Gastrocnemius medialis (tissue), 4 donors: ENCODE measurements at regions not wholly inside any gene's neighbourhood (a gene's known extent, or its start where the extent isn't known, plus 50 kb on each side); places are given as distances from the start of the nearest gene placed in this dataset.

Experiments
- ATAC-seq, 2 donors: fragments of 150-250 bp; one replicate each; pipeline ENCODE4 v1.9.1; 2016
- DNase-seq, 2 donors: peaks; one replicate each; pipeline ENCODE4 v3.0.0-alpha.2; 2019
- H3K27ac ChIP-seq, 4 donors: fragments of 200-600 bp; sonication (generic); 1 replicate in 1 of 4; 2 replicates in 3 of 4; pipeline ENCODE4 v1.5.1; 2016 to 2018; ENCODE audit warnings: mild to moderate bottlenecking in 2 of 4, moderate library complexity in 1 of 4
- H3K27me3 ChIP-seq, 3 donors: fragments of 200-600 bp; sonication (generic) in 2 of 3; 1 replicate in 1 of 3; 2 replicates in 2 of 3; pipeline versions ENCODE4 v1.5.1 to v1.6.0; 2016 to 2019; ENCODE audit warnings: mild to moderate bottlenecking in 1 of 3, moderate library complexity in 1 of 3
- H3K36me3 ChIP-seq, 2 donors: fragments of 200-600 bp; sonication (generic) in 1 of 2; one replicate each; pipeline ENCODE4 v1.5.1; 2017 to 2018
- H3K4me1 ChIP-seq, 2 donors: fragments of 200-600 bp; sonication (generic) in 1 of 2; one replicate each; pipeline ENCODE4 v1.5.1; 2016 to 2017; ENCODE audit warnings: mild to moderate bottlenecking in 2 of 2
- H3K4me3 ChIP-seq, 4 donors: fragments of 200-600 bp; sonication (generic) in 3 of 4; 1 replicate in 1 of 4; 2 replicates in 3 of 4; pipeline ENCODE4 v1.5.1; 2016 to 2019; ENCODE audit warnings: mild to moderate bottlenecking in 2 of 4
- H3K9me3 ChIP-seq, 3 donors: fragments of 200-600 bp; sonication (generic) in 2 of 3; 1 replicate in 1 of 3; 2 replicates in 2 of 3; pipeline ENCODE4 v1.5.1; 2016 to 2019
- CTCF ChIP-seq, 5 experiments: fragments of 450-650 bp in 3 of 5; fragments of 200-600 bp in 2 of 5; sonication (generic) in 2 of 5; IDR thresholded peaks in 4 of 5; conservative IDR thresholded peaks in 1 of 5; 1 replicate in 4 of 5; 2 replicates in 1 of 5; pipeline ENCODE4 v1.5.1; 2016 to 2019; ENCODE audit warnings: antibody characterized with exemption in 5 of 5, mild to moderate bottlenecking in 3 of 5, moderate library complexity in 3 of 5
- POLR2A ChIP-seq, 2 donors: fragments of 450-650 bp; IDR thresholded peaks; one replicate each; pipeline ENCODE4 v1.6.1; 2017; ENCODE audit warnings: antibody characterized with exemption in 2 of 2, mild to moderate bottlenecking in 2 of 2, moderate library complexity in 2 of 2
- in situ Hi-C, 4 donors: fragments of 200-750 bp; cut with MboI; loops; one replicate each; pipeline versions ENCODE4 v1.15.0 to v1.8.0; 2017; ENCODE audit warnings: low sequenced_read_pairs in 4 of 4
- intact Hi-C: fragments of 100-400 bp; cut with DNase I; formaldehyde crosslinking; loops from one replicate; pipeline ENCODE4 v1.15.1; 2023; ENCODE audit warnings: low total_unique reads

GRCh38 chr1:60598041-60598910, 484.1 kb upstream of the NFIA start:
- Histone ChIP-seq H3K27me3 (no peaks in the 10 kb centered on the region), H3K9me3 (no peaks in the 10 kb centered on the region), H3K4me3 (no peak overlapping the region), H3K36me3 (no peaks in the 10 kb centered on the region), H3K4me1 (no peaks in the 10 kb centered on the region), H3K27ac (no peak overlapping the region)
- intact Hi-C loops = no loop called here
- ATAC-seq (no peak), DNase-seq (no peak)
- TF ChIP-seq POLR2A (IDR thresholded peaks at IDR 0.05) (no peak), CTCF (IDR thresholded peaks at IDR 0.05 in 4 of 5, conservative IDR thresholded peaks at IDR 0.05 in 1 of 5) (no peak)
- in situ Hi-C loops = no loop called here

GRCh38 chr1:60596791-60597750, 485.3 kb upstream of the NFIA start:
- in situ Hi-C loops (no loop called here), intact Hi-C loops (no loop called here)
- Histone ChIP-seq H3K4me3 (no peak overlapping the region), H3K27me3 (no peaks in the 10 kb centered on the region), H3K36me3 (no peaks in the 10 kb centered on the region), H3K27ac (no peak overlapping the region), H3K4me1 (no peaks in the 10 kb centered on the region), H3K9me3 (no peaks in the 10 kb centered on the region)
- no peak for ATAC-seq
- TF ChIP-seq CTCF (IDR thresholded peaks at IDR 0.05 in 4 of 5, conservative IDR thresholded peaks at IDR 0.05 in 1 of 5) (no peak), POLR2A (IDR thresholded peaks at IDR 0.05) (no peak)
- DNase-seq = no peak

GRCh38 chr1:60591583-60591982, 490.8 kb upstream of the NFIA start:
- in situ Hi-C loops = no loop called here
- intact Hi-C loops = no loop called here
- no peak for DNase-seq
- H3K4me3 ChIP-seq = no peak overlapping the region
- H3K27ac ChIP-seq = no peak overlapping the region
- no peaks in the 10 kb centered on the region for H3K27me3 ChIP-seq
- TF ChIP-seq POLR2A (IDR thresholded peaks at IDR 0.05) (no peak), CTCF (IDR thresholded peaks at IDR 0.05 in 4 of 5, conservative IDR thresholded peaks at IDR 0.05 in 1 of 5) (no peak)
- H3K4me1 ChIP-seq = no peaks in the 10 kb centered on the region
- no peaks in the 10 kb centered on the region for H3K36me3 ChIP-seq
- no peak for ATAC-seq
- H3K9me3 ChIP-seq = no peaks in the 10 kb centered on the region

- H3K4me1 ChIP-seq = no peaks in the 10 kb centered on the region
- H3K36me3 ChIP-seq = no peaks in the 10 kb centered on the region
- no peaks in the 10 kb centered on the region for H3K27me3 ChIP-seq
- intact Hi-C loops = no loop called here
- DNase-seq (no peak), ATAC-seq (no peak)
- TF ChIP-seq POLR2A (IDR thresholded peaks at IDR 0.05) (no peak), CTCF (IDR thresholded peaks at IDR 0.05 in 4 of 5, conservative IDR thresholded peaks at IDR 0.05 in 1 of 5) (no peak)
- in situ Hi-C loops = no loop called here
- no peak overlapping the region for H3K27ac ChIP-seq
- no peaks in the 10 kb centered on the region for H3K9me3 ChIP-seq
- H3K4me3 ChIP-seq = no peak overlapping the region
Measured at GRCh38 chr1:60589916-60590315, 492.4 kb upstream of the NFIA start.
